ENCODE measurements at regions not wholly inside any gene's neighbourhood (a gene's known extent, or its start where the extent isn't known, plus 50 kb on each side); places are given as distances from the start of the nearest gene placed in this dataset.

DNA sequence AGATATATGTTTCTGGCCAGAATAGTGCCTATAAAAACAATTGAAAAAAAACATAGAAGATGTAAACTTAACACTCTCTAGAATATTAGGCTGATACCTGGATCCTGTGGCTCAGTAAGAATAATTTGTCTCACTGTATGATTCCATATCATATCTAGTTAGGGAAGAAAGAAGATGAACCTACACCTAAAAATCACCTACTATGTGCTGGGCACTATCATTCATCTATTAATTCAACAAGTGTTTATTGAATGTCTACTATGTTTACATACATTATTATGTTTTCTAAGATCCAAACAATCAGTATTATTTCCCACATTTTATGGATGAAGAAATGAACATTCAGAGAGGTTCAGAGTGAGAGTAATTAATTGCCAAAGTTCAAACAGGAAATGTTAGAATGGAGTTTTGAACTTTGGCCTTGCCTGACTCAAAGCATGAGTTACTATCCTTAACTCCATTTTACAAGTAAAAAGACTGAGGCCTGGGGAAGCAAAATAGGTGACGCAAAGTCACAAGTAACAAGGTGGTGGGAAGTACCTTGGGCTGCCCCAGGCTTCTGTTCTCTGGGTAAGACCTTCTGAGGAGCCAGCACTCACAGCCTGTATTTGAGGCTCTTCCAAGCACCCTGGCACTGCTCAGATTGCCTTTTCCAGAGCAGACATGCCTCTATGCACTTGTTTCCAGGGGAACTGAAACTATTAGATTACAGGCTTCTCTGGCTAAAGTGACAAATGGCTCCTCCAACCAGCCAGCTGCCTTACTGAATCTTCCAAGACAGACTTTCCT, 111.1 kb upstream of the ACSL4 start:
- no peak for DNase-seq

DNA sequence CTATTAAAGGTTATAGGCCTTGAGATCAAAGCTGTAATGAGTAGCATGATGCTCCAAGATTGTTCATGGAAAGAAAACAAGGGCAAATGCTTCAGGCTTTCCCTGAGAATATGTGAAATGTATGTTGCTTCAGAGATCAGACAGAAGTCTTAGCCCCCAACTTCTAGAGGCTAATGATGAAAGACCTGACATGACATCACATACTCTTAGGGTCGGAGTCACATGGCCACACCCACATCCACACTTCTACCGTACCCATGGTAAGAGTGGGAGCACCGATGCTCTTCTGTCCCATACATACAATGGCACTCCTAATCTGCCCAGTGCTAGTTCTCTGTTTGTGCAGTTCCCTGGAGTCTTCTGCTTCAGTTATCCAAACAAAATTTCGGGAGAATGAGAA, 111.9 kb upstream of the ACSL4 start:
- DNase-seq, result no peak

GRCh38 chrX:109845996-109846395, 112.9 kb upstream of the ACSL4 start:
- DNase-seq, result no peak

DNA sequence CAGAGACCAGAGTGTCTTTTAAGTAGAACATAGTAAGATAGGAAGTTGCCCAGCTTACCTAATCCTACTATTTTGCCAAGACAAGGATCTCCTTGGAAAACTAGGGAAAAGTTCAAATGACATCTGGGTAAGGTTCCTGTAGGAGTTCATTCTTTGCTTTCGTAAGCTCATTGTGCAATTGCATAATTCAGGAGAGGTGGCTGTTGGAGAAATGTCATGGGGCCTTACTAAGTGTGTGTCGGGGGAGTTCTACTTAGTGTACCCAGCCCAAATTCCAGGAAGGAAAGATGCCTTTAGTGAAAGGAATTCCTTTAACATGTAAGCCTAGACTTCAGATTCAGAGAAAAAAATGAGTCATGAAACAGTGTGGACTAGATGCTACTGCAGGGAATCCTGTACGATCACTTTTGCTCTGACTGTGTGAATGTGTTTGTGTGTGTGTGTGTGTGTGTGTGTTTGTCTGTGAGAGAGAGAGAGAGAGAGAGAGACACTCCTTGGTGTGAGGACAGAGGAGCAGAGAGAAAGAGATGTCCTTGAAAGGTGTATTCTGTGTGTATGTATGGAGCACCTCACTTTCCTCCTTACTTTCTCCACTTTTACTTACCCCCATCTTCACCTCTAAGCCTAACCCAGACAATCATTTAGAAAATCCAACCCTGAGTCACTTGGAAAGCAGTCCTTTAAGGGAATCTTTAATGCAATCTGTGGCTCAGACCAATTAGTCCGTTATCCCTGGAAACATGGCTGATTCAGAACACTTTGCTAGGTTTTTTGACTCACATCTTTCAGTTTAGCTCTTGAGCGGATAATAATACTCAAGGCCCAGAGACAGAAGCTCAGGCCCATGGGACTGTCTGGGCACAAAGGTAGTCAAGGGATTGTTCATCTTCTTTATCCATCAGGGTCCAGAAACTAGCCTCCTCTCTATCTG, 114.5 kb upstream of the ACSL4 start:
- no peak for DNase-seq

- no peak for DNase-seq
Observed at GRCh38 chrX:109848461-109849050, 115.5 kb upstream of the ACSL4 start.

- no peak for DNase-seq
Observed at GRCh38 chrX:109854096-109854495, 121.0 kb upstream of the ACSL4 start.

DNA sequence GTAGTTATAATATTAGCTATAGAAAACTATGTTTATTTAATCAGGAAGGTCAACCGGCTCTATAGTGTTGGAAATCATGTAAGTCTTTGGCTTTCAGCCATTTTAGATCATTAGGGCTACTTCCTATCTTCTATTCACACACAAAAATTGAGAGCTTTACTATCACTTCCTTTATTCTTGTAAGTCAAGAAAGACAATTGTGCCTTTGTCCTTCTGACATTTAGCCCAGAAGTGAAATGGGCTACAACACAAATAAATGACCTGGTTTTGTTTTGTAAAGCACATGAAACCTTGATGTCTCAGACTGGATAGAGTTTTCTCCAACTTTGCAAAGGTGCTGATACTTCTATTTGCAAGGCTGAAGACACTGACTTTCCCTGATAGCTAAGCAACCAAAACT, 122.4 kb upstream of the ACSL4 start:
- no peak for DNase-seq

- DNase-seq, result no peak
Observed at GRCh38 chrX:109856974-109857373, 123.9 kb upstream of the ACSL4 start.

GRCh38 chrX:109857584-109858228, 124.6 kb upstream of the ACSL4 start:
- no peak for DNase-seq

- no peak for DNase-seq
Observed at GRCh38 chrX:109858602-109859341, 125.7 kb upstream of the ACSL4 start.

GRCh38 chrX:109859651-109860050, 126.6 kb upstream of the ACSL4 start:
- DNase-seq, result no peak

- no peak for DNase-seq
Observed at GRCh38 chrX:109862433-109862832, 129.4 kb upstream of the ACSL4 start.

- DNase-seq, result no peak
Observed at GRCh38 chrX:109863811-109864210, 130.8 kb upstream of the ACSL4 start.

DNA sequence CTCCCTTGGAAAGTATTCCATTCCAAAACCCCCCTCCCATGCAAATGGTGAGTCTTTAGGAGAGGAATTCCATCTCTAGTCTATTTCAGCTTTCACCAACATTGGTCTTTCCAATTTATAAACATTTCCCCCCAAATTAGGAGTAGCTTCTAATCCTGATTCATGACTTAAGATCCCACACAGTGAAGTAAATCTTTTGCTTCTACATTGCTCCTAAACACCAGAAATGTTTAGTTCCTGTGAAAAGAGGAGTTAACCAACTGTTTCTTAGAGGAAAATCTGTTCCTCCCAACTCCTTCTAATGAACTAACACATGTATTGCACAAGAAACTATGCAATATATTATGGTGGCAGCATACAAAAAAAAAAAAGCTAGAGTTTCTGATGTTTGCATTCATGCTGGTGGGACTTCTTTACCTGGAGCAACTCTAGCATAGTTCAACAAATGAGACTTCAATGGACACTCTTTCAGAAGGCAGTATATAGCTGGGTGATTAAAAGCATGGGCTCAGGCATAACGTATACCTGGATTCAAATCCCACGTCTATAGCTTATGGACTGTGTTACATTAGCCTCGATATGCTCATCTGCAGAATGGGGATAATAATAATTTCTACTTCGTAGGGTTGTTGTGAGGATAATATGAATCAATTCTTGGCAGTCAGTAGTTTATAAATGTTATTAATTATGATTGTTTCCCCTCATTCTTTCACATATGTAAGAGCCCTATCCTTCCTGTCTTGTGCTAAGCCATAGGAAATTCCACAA, 131.6 kb upstream of the TMEM164 start:
- DNase-seq, result no peak

DNA sequence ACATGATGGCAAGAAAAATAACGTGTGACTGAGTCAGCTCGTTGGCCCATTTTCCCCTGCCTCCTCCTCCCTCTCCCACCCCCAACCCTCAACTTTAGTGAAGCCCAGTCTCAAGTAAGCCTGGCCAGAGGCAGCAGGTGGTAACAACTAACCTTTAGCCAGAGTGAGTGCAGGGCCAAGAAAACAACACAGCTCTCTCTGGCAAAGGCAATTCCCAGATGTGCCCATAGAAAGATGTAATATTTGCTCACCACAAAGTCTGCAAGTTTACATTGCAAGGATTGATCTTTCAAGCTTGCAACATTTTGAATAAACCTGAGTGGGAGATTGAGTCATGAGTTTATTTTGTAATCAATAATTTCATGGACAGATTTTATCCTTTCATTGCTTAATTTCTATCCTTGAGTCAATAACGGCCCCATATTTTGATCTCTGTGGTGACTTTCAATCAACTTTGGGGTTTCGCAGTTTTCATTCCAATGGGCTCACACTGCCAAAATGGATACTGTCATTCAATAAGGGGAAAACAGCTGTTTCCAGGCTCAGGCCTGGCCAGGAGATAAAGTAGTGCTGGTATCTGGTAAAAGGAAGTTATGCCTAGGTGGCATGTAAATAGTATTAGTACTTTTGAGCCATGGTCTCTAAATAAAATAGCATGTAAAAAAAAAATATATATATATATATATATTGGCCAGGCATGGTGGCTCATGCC, 130.7 kb upstream of the TMEM164 start:
- DNase-seq, result no peak

- no peak for DNase-seq
Observed at GRCh38 chrX:109873574-109873973, 129.3 kb upstream of the TMEM164 start.

- DNase-seq, result no peak
Observed at GRCh38 chrX:109873983-109874382, 128.9 kb upstream of the TMEM164 start.

GRCh38 chrX:109874548-109874947, 128.4 kb upstream of the TMEM164 start:
- DNase-seq, result no peak

DNA sequence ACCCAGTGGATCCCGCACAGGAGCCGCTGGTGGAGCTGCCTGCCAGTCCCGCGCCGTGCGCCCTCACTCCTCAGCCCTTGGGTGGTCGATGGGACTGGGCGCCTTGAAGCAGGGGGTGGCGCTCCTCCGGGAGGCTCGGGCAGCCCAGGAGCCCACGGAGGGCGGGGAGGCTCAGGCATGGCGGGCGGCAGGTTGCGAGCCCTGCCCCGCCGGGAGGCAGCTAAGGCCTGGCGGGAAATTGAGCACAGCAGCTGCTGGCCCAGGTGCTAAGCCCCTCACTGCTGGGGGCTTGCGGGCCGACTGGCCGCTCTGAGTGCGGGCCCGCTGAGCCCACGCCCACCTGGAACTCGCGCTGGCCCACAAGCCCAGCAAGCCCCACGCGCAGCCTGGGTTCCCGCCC, 127.1 kb upstream of the TMEM164 start:
- no peak for DNase-seq

DNA sequence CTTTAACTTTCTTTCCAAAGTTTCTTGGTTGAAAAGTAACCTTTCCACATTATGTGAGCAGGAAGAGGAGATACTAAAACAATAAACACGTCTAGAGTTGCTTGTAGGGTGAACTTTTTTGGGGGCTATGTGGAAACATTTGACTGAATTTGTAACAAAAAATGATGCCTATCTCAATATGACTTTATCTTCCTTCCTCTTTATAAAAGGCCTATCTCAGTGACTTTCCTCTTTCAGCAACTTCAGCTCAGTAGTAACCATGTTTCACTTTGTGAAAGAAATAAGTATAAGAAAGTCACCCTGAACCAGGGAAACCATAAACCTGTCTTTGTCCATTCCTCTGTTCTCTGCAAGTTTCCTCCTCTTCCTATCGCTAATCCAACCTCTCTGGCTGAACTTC, 124.7 kb upstream of the TMEM164 start:
- DNase-seq, result no peak

DNA sequence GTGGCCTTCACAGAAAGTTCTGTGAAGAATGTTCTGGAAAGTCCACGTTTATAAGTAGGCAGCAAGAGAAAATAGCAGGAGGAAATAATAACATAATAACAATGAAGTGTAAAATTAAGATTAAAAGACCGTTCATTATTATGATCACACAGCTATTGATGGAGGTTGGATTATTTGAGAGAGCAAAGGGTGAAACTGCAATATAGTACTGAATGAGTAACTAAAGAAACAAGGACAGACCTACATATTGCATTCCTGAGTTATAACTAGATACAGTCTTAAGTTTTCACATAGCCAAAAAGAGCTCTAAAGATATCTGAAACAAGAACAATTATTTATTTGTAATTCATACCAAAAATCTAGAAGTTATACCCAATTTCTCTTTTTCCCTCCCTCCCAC, 122.9 kb upstream of the TMEM164 start:
- DNase-seq, result no peak
